RWPE1 (cell line): ENCODE measurements at regions not wholly inside any gene's neighbourhood (a gene's known extent, or its start where the extent isn't known, plus 50 kb on each side); places are given as distances from the start of the nearest gene placed in this dataset.

ENCODE experiments used
- CTCF ChIA-PET: fragments of 350-600 bp; sonication (Branson Sonifier 250); formaldehyde crosslinking; extraction: SDS; loops from one replicate; lab custom pipeline; 2021; lab: Yijun Ruan, JAX
- POLR2A ChIA-PET: fragments of 400-600 bp; formaldehyde crosslinking; extraction: SDS; loops from one replicate; lab custom pipeline; 2020; ENCODE audit warnings: antibody characterized with exemption; ENCODE audit not compliant: low non-redundant PET; lab: Yijun Ruan, JAX
- DNase-seq: peaks from one replicate; pipeline ENCODE4 v3.0.0; 2012; ENCODE audit warnings: low spot score
- H3K27ac ChIP-seq: fragments of 450-650 bp; 2 replicates; pipeline ENCODE4 v1.5.1; 2017
- CTCF ChIP-seq: fragments of 450-650 bp; conservative IDR thresholded peaks from 2 replicates; pipeline ENCODE4 v1.5.1; 2017; ENCODE audit warnings: low read depth, mild to moderate bottlenecking

GRCh38 chr11:121842192-121842585, 273.8 kb downstream of the BLID start:
- ChIA-PET POLR2A (no interaction called here), CTCF (no interaction called here)
- no peak for TF ChIP-seq CTCF

GRCh38 chr11:121841487-121842191, 274.4 kb downstream of the BLID start:
- no peak for DNase-seq
- ChIA-PET CTCF (no interaction called here), POLR2A (no interaction called here)
- H3K27ac ChIP-seq = no peak overlapping the region
- no peak for TF ChIP-seq CTCF

More at GRCh38 chr11:121842192-121842585, 273.8 kb downstream of the BLID start:
- no peak for DNase-seq
- no peak overlapping the region for H3K27ac ChIP-seq

- POLR2A ChIA-PET = no interaction called here
- CTCF ChIA-PET = interaction anchor here (0.7 kb wide), 1 partner anchor 32 kb away, joined by 5 read pairs; no protein-coding TSS in a partner anchor
- H3K27ac ChIP-seq = no peak overlapping the region
- no peak for TF ChIP-seq CTCF
- no peak for DNase-seq
These were observed 276.2 kb downstream of the BLID start for GRCh38 chr11:121839781-121840180.

- CTCF ChIA-PET = no interaction called here
These were observed 277.4 kb downstream of the BLID start for GRCh38 chr11:121838571-121838970.

GRCh38 chr11:121833970-121834369, 282.0 kb downstream of the BLID start:
- no peak for DNase-seq
- H3K27ac ChIP-seq = no peak overlapping the region
- ChIA-PET CTCF (interaction anchor here (0.5 kb wide), 1 partner anchor 104 kb away, joined by 4 read pairs; no protein-coding TSS in a partner anchor), POLR2A (no interaction called here)
- TF ChIP-seq CTCF = no peak

More at GRCh38 chr11:121838571-121838970, 277.4 kb downstream of the BLID start:
- no peak for DNase-seq
- POLR2A ChIA-PET = no interaction called here
- H3K27ac ChIP-seq = no peak overlapping the region
- no peak for TF ChIP-seq CTCF

GRCh38 chr11:121829159-121829643, 286.8 kb downstream of the BLID start:
- peak; percentile 48 for DNase-seq
- POLR2A ChIA-PET = no interaction called here
- no peak overlapping the region; the same call in 1 of the 2 replicates for H3K27ac ChIP-seq
- no peak for TF ChIP-seq CTCF
- CTCF ChIA-PET = interaction anchor here (0.6 kb wide), 1 partner anchor 131 kb away, joined by 3 read pairs; no protein-coding TSS in a partner anchor
